ENCODE measurements at regions not wholly inside any gene's neighbourhood (a gene's known extent, or its start where the extent isn't known, plus 50 kb on each side); places are given as distances from the start of the nearest gene placed in this dataset.

GRCh38 chr4:156659570-156659969, 312.0 kb downstream of the PDGFC start:
- H3K27ac ChIP-seq = no peak overlapping the region
- H3K4me3 ChIP-seq = no peak overlapping the region
- DNase-seq (ENCODE audit: low spot score) = no peak
- TF ChIP-seq CTCF (IDR thresholded peaks at IDR 0.05) = no peak

- H3K27ac ChIP-seq = no peak overlapping the region
- H3K4me3 ChIP-seq = no peak overlapping the region
- DNase-seq (ENCODE audit: low spot score) = no peak
- no peak for TF ChIP-seq CTCF (IDR thresholded peaks at IDR 0.05)
These were observed 314.7 kb downstream of the PDGFC start for GRCh38 chr4:156656896-156657295.

- no peak overlapping the region for H3K4me3 ChIP-seq
- TF ChIP-seq CTCF (IDR thresholded peaks at IDR 0.05) = no peak
- no peak overlapping the region for H3K27ac ChIP-seq
- DNase-seq (ENCODE audit: low spot score) = no peak
These were observed 317.2 kb downstream of the PDGFC start for GRCh38 chr4:156654410-156654809.

- no peak overlapping the region for H3K4me3 ChIP-seq
- no peak for DNase-seq (ENCODE audit: low spot score)
- H3K27ac ChIP-seq = no peak overlapping the region
- TF ChIP-seq CTCF (IDR thresholded peaks at IDR 0.05) = no peak
These were observed 327.8 kb downstream of the PDGFC start for GRCh38 chr4:156643826-156644225.

GRCh38 chr4:156642161-156642560, 329.4 kb downstream of the PDGFC start:
- no peak for TF ChIP-seq CTCF (IDR thresholded peaks at IDR 0.05)
- H3K27ac ChIP-seq = no peak overlapping the region
- H3K4me3 ChIP-seq = no peak overlapping the region
- DNase-seq (ENCODE audit: low spot score) = no peak

GRCh38 chr4:156638925-156639605, 332.5 kb downstream of the PDGFC start:
- no peak for TF ChIP-seq CTCF (IDR thresholded peaks at IDR 0.05)
- Histone ChIP-seq H3K4me3 (peak overlapping the region; percentile 29), H3K27ac (peak overlapping the region in 1 of 2 donors; percentile 46)
- DNase-seq (ENCODE audit: low spot score) = no peak

GRCh38 chr4:156638334-156638733, 333.3 kb downstream of the PDGFC start:
- Histone ChIP-seq H3K4me3 (peak overlapping the region; percentile 29), H3K27ac (peak overlapping the region in 1 of 2 donors; percentile 46)
- TF ChIP-seq CTCF (IDR thresholded peaks at IDR 0.05) = no peak
- no peak for DNase-seq (ENCODE audit: low spot score)

Data from coronary artery (tissue), 2 donors.